Suppressor macrophage treated with lipopolysaccharide for 4 hours (primary cell): ENCODE measurements at regions not wholly inside any gene's neighbourhood (a gene's known extent, or its start where the extent isn't known, plus 50 kb on each side); places are given as distances from the start of the nearest gene placed in this dataset.
"Not testable (repeated sequence)": the region's sequence is repeated elsewhere in the genome, so short reads cannot be mapped to it uniquely, and the experiment has no call there.

Experiments
- DNase-seq: peaks from one replicate; pipeline ENCODE4 v3.0.0-alpha.2; 2020

GRCh38 chr10:45514291-45515270 is 140.6 kb downstream of the ALOX5 start:
- DNase-seq = no peak

- no peak for DNase-seq
These were observed 139.5 kb downstream of the ALOX5 start for GRCh38 chr10:45513551-45513950.

- DNase-seq = not testable (repeated sequence)
These were observed 137.9 kb downstream of the ALOX5 start for GRCh38 chr10:45511926-45512325.

- no peak for DNase-seq
These were observed 135.5 kb downstream of the ALOX5 start for GRCh38 chr10:45509491-45509890.

GRCh38 chr10:45505311-45505710 is 131.3 kb downstream of the ALOX5 start:
- DNase-seq = no peak

GRCh38 chr10:45502458-45502857 is 128.4 kb downstream of the ALOX5 start:
- no peak for DNase-seq

GRCh38 chr10:45501791-45502190 is 127.8 kb downstream of the ALOX5 start:
- DNase-seq = no peak

DNA sequence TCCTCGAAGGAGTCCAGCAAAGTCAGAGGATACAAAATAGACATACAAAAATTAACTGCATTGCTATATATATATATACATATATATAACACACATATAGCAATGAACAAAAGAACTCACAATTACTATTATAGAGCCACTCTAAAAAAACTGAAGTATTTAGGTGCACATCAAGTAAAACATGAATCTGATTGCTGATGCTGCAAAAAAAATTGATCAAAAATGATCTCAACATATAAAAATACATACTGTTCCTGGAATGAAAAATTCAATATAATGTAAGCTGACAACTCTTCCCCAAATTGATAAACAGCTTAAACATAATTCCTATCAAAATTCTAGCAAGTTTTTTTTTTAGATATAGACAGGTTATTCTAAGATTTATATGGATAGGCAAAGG is 126.8 kb downstream of the ALOX5 start:
- DNase-seq = no peak

DNA sequence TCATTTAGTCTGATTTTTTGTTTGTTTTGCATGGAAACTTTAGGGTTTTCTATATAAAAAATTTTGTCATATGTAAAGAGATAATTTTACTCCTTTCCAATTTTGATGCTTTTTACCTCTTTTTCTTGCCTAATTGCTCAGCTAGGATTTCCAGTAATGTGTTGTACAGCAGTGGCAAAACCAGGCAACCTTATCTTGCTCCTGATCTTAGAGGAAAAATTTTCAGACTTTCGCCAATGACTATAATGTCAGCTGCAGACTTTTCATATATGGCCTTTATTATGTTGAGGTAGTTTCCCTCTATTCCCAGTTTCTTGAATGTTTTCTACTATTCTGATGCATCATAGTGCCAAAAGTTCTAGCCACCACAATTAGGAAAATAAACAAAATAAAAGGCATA is 126.3 kb downstream of the ALOX5 start:
- no peak for DNase-seq

GRCh38 chr10:45495438-45496152 is 121.6 kb downstream of the ALOX5 start:
- DNase-seq = peak; percentile 15
